SK-N-SH treated with all-trans-retinoic acid at 6 μM for 48 hours (cell line): ENCODE measurements at regions not wholly inside any gene's neighbourhood (a gene's known extent, or its start where the extent isn't known, plus 50 kb on each side); places are given as distances from the start of the nearest gene placed in this dataset.

Experiments
- ESRRG ChIP-seq: fragments of 250-450 bp; sonication (Bioruptor Pico); IDR thresholded peaks from 2 replicates; pipeline ENCODE4 v1.6.1; 2021; ENCODE audit warnings: mild to moderate bottlenecking
- PPARA ChIP-seq: fragments of 250-450 bp; sonication (Bioruptor Pico); IDR thresholded peaks from 2 replicates; pipeline ENCODE4 v1.5.0; 2020; ENCODE audit warnings: mild to moderate bottlenecking, borderline replicate concordance
- TCF4 ChIP-seq: fragments of 250-450 bp; sonication (Bioruptor Pico); IDR thresholded peaks from 2 replicates; pipeline ENCODE4 v1.8.0; 2021; ENCODE audit warnings: mild to moderate bottlenecking, moderate library complexity, borderline replicate concordance
- ZFP3 ChIP-seq: fragments of 250-450 bp; sonication (Bioruptor Pico); IDR thresholded peaks from 2 replicates; pipeline ENCODE4 v1.5.0; 2020; ENCODE audit warnings: mild to moderate bottlenecking, moderate library complexity
- ZFP30 ChIP-seq: fragments of 450-650 bp; formaldehyde crosslinking; IDR thresholded peaks from 2 replicates; pipeline ENCODE4 v1.5.0; 2022; ENCODE audit warnings: mild to moderate bottlenecking, moderate library complexity
- ZNF70 ChIP-seq: fragments of 450-650 bp; formaldehyde crosslinking; IDR thresholded peaks from 2 replicates; pipeline ENCODE4 v1.5.0; 2020; ENCODE audit warnings: mild to moderate bottlenecking, moderate library complexity
- TF ChIP-seq, protein P1 (sequence below): fragments of 250-450 bp; sonication (Bioruptor Pico); IDR thresholded peaks from 2 replicates; pipeline ENCODE4 v1.8.0; 2020; ENCODE audit warnings: mild to moderate bottlenecking, moderate library complexity, borderline replicate concordance
- TF ChIP-seq, protein P2 (sequence below): fragments of 250-450 bp; sonication (Bioruptor Pico); IDR thresholded peaks from 2 replicates; pipeline ENCODE4 v1.5.1; 2020; ENCODE audit warnings: low read depth, mild to moderate bottlenecking, moderate library complexity
- TF ChIP-seq, protein P3 (sequence below): fragments of 250-450 bp; sonication (Bioruptor Pico); IDR thresholded peaks from 2 replicates; pipeline ENCODE4 v1.5.0; 2020; ENCODE audit warnings: mild to moderate bottlenecking, moderate library complexity

DNA sequence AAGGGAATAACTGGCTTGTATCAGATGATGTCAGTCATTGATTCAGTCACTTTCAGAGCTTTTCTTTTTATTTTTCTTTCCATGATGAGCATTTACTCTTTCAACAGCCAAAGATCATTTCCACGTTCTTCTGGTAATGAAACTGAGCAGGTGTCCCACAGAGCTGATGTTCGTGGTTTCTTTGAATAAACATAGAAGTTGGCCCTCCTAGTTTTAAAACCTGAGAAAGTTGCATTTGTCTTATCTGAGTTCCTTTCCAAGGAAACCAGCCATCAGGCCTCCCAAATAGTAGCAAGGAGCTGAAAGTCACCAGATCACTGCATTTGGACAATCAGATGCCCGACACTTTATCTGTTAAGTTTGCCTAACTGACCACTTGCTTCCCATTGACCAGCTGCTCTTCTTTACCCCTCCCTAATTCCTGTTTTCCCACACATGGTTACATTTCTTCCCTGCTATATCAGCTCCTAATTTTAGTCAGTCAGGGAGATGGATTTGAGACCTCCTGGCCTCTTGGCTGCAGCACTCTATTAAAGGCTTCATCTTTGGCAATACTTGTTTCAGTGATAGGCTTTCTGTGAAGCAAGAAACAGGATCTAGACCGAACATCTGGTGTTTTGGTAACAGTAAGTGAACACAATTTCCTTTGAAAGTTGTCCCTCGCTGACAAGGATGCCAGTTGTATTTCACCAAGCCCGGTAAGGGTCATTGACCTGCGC, 420.8 kb downstream of the CHSY3 start:
- TF ChIP-seq, protein P1, sequence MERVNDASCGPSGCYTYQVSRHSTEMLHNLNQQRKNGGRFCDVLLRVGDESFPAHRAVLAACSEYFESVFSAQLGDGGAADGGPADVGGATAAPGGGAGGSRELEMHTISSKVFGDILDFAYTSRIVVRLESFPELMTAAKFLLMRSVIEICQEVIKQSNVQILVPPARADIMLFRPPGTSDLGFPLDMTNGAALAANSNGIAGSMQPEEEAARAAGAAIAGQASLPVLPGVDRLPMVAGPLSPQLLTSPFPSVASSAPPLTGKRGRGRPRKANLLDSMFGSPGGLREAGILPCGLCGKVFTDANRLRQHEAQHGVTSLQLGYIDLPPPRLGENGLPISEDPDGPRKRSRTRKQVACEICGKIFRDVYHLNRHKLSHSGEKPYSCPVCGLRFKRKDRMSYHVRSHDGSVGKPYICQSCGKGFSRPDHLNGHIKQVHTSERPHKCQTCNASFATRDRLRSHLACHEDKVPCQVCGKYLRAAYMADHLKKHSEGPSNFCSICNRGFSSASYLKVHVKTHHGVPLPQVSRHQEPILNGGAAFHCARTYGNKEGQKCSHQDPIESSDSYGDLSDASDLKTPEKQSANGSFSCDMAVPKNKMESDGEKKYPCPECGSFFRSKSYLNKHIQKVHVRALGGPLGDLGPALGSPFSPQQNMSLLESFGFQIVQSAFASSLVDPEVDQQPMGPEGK (CRISPR knock-in tag): no peak
- TF ChIP-seq ZFP30 (CRISPR knock-in tag): no peak
- no peak for TF ChIP-seq ESRRG (CRISPR knock-in tag)
- TF ChIP-seq PPARA (CRISPR knock-in tag): no peak
- TF ChIP-seq, protein P2, sequence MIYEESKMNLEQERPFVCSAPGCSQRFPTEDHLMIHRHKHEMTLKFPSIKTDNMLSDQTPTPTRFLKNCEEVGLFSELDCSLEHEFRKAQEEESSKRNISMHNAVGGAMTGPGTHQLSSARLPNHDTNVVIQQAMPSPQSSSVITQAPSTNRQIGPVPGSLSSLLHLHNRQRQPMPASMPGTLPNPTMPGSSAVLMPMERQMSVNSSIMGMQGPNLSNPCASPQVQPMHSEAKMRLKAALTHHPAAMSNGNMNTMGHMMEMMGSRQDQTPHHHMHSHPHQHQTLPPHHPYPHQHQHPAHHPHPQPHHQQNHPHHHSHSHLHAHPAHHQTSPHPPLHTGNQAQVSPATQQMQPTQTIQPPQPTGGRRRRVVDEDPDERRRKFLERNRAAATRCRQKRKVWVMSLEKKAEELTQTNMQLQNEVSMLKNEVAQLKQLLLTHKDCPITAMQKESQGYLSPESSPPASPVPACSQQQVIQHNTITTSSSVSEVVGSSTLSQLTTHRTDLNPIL (CRISPR knock-in tag): no peak
- no peak for TF ChIP-seq ZNF70
- no peak for TF ChIP-seq TCF4 (CRISPR knock-in tag)
- TF ChIP-seq, protein P3, sequence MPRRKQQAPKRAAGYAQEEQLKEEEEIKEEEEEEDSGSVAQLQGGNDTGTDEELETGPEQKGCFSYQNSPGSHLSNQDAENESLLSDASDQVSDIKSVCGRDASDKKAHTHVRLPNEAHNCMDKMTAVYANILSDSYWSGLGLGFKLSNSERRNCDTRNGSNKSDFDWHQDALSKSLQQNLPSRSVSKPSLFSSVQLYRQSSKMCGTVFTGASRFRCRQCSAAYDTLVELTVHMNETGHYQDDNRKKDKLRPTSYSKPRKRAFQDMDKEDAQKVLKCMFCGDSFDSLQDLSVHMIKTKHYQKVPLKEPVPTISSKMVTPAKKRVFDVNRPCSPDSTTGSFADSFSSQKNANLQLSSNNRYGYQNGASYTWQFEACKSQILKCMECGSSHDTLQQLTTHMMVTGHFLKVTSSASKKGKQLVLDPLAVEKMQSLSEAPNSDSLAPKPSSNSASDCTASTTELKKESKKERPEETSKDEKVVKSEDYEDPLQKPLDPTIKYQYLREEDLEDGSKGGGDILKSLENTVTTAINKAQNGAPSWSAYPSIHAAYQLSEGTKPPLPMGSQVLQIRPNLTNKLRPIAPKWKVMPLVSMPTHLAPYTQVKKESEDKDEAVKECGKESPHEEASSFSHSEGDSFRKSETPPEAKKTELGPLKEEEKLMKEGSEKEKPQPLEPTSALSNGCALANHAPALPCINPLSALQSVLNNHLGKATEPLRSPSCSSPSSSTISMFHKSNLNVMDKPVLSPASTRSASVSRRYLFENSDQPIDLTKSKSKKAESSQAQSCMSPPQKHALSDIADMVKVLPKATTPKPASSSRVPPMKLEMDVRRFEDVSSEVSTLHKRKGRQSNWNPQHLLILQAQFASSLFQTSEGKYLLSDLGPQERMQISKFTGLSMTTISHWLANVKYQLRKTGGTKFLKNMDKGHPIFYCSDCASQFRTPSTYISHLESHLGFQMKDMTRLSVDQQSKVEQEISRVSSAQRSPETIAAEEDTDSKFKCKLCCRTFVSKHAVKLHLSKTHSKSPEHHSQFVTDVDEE (CRISPR knock-in tag): no peak
- no peak for TF ChIP-seq ZFP3
